ENCODE measurements at regions not wholly inside any gene's neighbourhood (a gene's known extent, or its start where the extent isn't known, plus 50 kb on each side); places are given as distances from the start of the nearest gene placed in this dataset.

- POLR2A ChIA-PET (ENCODE audit: low non-redundant PET) = no interaction called here
Measured at GRCh38 chr14:38790916-38791315, 312.1 kb downstream of the SEC23A start.

DNA sequence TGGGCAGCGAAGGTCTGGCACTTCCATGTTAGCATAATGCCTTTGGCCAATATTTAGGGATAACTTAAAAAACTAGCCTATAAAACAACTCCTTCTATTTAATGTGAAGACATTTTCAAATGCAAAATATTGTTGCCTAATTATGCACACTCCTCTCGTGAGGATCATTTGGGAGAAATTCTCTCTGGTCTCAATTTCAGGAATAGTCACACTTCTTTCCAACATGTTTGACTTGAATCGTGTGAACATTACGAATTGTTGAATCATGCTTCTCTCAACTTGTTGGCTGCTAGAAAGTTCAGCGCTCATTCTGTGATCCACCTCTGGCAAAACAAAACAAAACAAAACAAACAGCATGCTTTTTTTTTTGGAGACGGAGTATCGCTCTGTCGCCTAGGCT lies 313.2 kb downstream of the SEC23A start:
- TF ChIP-seq CTCF (conservative IDR thresholded peaks at IDR 0.05; ENCODE audit: low read depth) = no peak
- ChIA-PET POLR2A (ENCODE audit: low non-redundant PET) (no interaction called here), CTCF (no interaction called here)
- no peak for DNase-seq (ENCODE audit: low spot score)
- H3K27ac ChIP-seq = no peak overlapping the region

More at GRCh38 chr14:38790916-38791315, 312.1 kb downstream of the SEC23A start:
- CTCF ChIA-PET = no interaction called here
- DNase-seq (ENCODE audit: low spot score) = no peak
- TF ChIP-seq CTCF (conservative IDR thresholded peaks at IDR 0.05; ENCODE audit: low read depth) = no peak
- no peak overlapping the region for H3K27ac ChIP-seq

DNA sequence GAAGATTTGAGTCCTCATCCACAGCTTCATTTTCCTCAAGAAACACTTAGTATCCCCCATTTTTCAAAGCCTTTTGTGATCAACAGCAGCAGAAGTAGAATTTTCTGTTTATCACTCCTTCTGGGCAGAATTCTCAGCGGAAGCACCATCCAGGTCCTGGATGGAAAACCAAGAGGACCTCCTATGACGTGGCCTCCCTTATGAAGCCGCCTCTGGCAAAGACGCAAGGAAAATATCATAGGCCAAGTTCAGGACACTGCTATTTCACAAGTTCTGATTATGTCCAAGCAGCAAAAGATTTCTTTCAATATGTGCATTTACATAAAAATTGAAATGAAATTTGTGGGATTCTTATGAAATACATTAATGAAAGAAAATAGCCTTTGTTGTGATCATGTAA lies 315.0 kb downstream of the SEC23A start:
- POLR2A ChIA-PET (ENCODE audit: low non-redundant PET) = no interaction called here
- no peak for TF ChIP-seq CTCF (conservative IDR thresholded peaks at IDR 0.05; ENCODE audit: low read depth)
- CTCF ChIA-PET = interaction anchor here (0.7 kb wide), 1 partner anchor 104 kb away, joined by 3 read pairs; no protein-coding TSS in a partner anchor
- H3K27ac ChIP-seq = no peak overlapping the region
- DNase-seq (ENCODE audit: low spot score) = no peak

DNA sequence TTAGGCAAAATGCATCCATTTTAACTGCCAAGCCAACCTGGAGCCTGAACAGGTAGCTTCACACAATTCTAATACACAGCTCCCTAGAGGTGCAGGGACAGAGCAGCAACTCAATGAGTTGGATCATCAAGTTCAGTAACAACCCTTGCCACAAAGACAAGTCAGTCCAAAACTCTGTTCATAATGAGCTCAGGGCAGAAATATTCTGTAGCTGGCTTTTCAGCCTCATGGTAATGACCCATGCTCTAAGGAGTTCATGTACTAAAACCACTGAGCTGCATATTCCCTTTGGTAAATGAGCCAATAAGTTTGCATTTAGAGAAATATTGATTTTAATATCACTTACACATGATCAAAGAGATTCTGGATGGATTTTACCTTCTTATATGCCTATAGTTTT lies 316.1 kb downstream of the SEC23A start:
- TF ChIP-seq CTCF (conservative IDR thresholded peaks at IDR 0.05; ENCODE audit: low read depth) = no peak
- POLR2A ChIA-PET (ENCODE audit: low non-redundant PET) = no interaction called here
- CTCF ChIA-PET = no interaction called here
- no peak for DNase-seq (ENCODE audit: low spot score)
- no peak overlapping the region for H3K27ac ChIP-seq

DNA sequence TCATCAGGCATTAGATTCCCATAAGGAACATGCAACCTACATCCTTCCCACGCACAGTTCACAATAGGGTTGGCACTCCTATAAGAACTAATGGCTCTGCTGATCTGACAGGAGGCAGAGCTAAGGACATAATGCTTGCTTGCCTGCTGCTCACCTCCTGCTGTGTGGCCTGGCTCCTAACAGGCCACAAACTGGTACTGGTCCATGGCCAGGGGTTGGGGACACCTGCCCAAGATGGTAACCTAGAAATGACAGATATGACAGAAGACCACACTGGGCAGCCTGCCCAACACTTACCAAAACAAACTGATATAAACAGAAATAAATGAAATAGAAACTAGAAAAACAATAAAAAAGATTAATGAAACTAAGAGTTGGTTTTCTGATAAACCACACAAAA lies 325.6 kb downstream of the SEC23A start:
- ChIA-PET POLR2A (ENCODE audit: low non-redundant PET) (no interaction called here), CTCF (no interaction called here)
- no peak for TF ChIP-seq CTCF (conservative IDR thresholded peaks at IDR 0.05; ENCODE audit: low read depth)
- no peak for DNase-seq (ENCODE audit: low spot score)
- no peak overlapping the region for H3K27ac ChIP-seq

- DNase-seq (ENCODE audit: low spot score) = no peak
- ChIA-PET CTCF (no interaction called here), POLR2A (ENCODE audit: low non-redundant PET) (no interaction called here)
- H3K27ac ChIP-seq = no peak overlapping the region
- TF ChIP-seq CTCF (conservative IDR thresholded peaks at IDR 0.05; ENCODE audit: low read depth) = no peak
Measured at GRCh38 chr14:38775986-38776385, 327.0 kb downstream of the SEC23A start.

GRCh38 chr14:38774162-38774561 lies 328.9 kb downstream of the SEC23A start:
- CTCF ChIA-PET = no interaction called here
- POLR2A ChIA-PET (ENCODE audit: low non-redundant PET) = no interaction called here
- no peak for TF ChIP-seq CTCF (conservative IDR thresholded peaks at IDR 0.05; ENCODE audit: low read depth)
- no peak overlapping the region for H3K27ac ChIP-seq
- DNase-seq (ENCODE audit: low spot score) = no peak
